HL-60 (cell line): ENCODE measurements at regions not wholly inside any gene's neighbourhood (a gene's known extent, or its start where the extent isn't known, plus 50 kb on each side); places are given as distances from the start of the nearest gene placed in this dataset.

Source experiments
- DNase-seq, 2 experiments: peaks; one replicate each; pipeline ENCODE4 v3.0.0-alpha.2; 2010 to 2020; ENCODE audit warnings: low read depth in 1 of 2, low spot score in 1 of 2
- H3K27ac ChIP-seq: fragments of 250-450 bp; sonication (Bioruptor Pico); replicated peaks from 2 replicates; pipeline ENCODE4 v1.5.1; 2020; ENCODE audit warnings: mild to moderate bottlenecking, moderate library complexity
- H3K27me3 ChIP-seq: fragments of 250-450 bp; sonication (Bioruptor Pico); 2 replicates; pipeline ENCODE4 v1.5.1; 2021; ENCODE audit warnings: mild to moderate bottlenecking, moderate library complexity; ENCODE audit not compliant: insufficient read depth, poor library complexity, severe bottlenecking
- H3K4me3 ChIP-seq: replicated peaks from 2 replicates; pipeline ENCODE4 v1.5.1; 2011; ENCODE audit warnings: mild to moderate bottlenecking, control low read depth, low read length; ENCODE audit not compliant: insufficient read depth
- GABPA ChIP-seq: IDR thresholded peaks from 2 replicates; pipeline ENCODE4 v1.6.1; 2012; ENCODE audit warnings: low read depth
- POLR2AphosphoS5 ChIP-seq: IDR thresholded peaks from 2 replicates; pipeline ENCODE4 v1.6.1; 2012; ENCODE audit warnings: low read depth
- SPI1 ChIP-seq: IDR thresholded peaks from 2 replicates; pipeline ENCODE4 v1.6.1; 2012; ENCODE audit warnings: low read depth, mild to moderate bottlenecking, borderline replicate concordance
- TF ChIP-seq, protein P1 (sequence below): IDR thresholded peaks from one replicate; pipeline ENCODE4 v1.5.1; 2011; ENCODE audit warnings: low read length, control low read depth, inconsistent platforms; ENCODE audit not compliant: insufficient read depth
- TF ChIP-seq, protein P2 (sequence below): IDR thresholded peaks from 2 replicates; pipeline ENCODE4 v1.6.1; 2012; ENCODE audit warnings: low read depth; ENCODE audit not compliant: insufficient replicate concordance

DNA sequence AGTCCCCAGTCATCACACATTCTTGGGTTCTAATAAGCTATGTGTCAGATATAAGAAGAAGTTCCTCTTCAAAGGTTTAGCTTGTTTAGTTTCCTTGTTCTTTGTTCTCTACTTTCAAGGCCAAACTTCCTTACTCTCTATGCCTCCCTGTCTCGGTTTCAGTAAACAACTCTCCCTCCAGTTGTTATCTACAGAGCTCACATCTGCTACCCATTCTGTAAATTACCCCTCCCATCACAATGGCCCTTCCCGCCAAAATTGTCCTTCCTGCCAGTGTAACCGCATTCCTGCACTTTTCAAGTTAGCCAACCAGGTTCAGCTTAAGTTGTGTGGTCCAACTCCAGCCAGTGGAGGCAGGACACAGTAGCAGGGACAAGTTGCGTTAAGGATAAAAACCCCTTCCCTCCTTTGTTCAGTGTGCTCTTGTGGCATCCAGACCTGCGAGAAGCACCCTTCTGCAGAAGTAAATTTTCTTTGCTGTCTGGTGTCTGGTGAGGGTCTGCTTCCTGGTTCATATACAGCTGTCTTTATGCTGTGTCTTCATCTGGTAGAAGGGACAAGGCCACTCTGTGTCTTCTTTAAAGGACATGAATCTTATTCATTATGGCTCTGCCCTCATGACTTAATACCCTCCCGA is 342.1 kb upstream of the GRM7 start:
- no peak for DNase-seq
- no peak for TF ChIP-seq GABPA
- TF ChIP-seq, protein P1, sequence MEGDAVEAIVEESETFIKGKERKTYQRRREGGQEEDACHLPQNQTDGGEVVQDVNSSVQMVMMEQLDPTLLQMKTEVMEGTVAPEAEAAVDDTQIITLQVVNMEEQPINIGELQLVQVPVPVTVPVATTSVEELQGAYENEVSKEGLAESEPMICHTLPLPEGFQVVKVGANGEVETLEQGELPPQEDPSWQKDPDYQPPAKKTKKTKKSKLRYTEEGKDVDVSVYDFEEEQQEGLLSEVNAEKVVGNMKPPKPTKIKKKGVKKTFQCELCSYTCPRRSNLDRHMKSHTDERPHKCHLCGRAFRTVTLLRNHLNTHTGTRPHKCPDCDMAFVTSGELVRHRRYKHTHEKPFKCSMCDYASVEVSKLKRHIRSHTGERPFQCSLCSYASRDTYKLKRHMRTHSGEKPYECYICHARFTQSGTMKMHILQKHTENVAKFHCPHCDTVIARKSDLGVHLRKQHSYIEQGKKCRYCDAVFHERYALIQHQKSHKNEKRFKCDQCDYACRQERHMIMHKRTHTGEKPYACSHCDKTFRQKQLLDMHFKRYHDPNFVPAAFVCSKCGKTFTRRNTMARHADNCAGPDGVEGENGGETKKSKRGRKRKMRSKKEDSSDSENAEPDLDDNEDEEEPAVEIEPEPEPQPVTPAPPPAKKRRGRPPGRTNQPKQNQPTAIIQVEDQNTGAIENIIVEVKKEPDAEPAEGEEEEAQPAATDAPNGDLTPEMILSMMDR, result no peak

DNA sequence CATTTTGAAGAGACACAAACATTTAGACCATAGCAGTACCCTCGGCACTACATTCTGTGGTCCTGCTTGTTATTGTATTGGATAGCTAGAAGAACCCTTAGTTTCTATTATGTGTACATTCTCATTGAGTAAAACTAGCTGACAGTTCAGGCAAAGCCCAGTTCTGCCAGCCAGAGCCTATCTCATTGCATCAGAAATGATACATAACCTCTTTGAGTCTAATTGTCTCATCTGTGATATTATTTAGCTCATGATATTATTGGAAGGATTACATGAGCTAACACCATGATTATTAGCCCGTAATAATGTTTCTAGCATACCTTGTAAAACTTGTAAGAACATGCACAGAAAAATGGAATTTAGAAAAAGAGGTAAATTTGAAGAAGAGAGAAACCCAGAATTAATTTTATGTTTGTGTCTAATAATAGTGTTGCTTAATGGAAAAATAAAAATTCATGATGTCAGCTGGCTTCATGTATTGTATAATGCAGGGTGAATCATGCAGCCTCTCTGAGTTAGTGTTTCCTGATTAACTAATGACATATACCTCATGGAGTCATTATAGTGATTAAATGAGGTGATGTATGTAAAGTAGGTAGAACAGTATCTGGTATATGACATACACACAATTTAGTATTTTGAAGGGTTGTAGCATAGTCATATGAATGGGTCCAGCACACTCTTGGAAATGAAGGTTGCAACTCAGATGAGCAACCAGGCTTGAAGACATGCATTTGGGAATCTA is 339.4 kb upstream of the GRM7 start:
- H3K27me3 ChIP-seq, result no peaks in the 10 kb centered on the region
- DNase-seq, result no peak
- TF ChIP-seq SPI1, result no peak
- TF ChIP-seq, protein P1, result no peak
- TF ChIP-seq, protein P2, sequence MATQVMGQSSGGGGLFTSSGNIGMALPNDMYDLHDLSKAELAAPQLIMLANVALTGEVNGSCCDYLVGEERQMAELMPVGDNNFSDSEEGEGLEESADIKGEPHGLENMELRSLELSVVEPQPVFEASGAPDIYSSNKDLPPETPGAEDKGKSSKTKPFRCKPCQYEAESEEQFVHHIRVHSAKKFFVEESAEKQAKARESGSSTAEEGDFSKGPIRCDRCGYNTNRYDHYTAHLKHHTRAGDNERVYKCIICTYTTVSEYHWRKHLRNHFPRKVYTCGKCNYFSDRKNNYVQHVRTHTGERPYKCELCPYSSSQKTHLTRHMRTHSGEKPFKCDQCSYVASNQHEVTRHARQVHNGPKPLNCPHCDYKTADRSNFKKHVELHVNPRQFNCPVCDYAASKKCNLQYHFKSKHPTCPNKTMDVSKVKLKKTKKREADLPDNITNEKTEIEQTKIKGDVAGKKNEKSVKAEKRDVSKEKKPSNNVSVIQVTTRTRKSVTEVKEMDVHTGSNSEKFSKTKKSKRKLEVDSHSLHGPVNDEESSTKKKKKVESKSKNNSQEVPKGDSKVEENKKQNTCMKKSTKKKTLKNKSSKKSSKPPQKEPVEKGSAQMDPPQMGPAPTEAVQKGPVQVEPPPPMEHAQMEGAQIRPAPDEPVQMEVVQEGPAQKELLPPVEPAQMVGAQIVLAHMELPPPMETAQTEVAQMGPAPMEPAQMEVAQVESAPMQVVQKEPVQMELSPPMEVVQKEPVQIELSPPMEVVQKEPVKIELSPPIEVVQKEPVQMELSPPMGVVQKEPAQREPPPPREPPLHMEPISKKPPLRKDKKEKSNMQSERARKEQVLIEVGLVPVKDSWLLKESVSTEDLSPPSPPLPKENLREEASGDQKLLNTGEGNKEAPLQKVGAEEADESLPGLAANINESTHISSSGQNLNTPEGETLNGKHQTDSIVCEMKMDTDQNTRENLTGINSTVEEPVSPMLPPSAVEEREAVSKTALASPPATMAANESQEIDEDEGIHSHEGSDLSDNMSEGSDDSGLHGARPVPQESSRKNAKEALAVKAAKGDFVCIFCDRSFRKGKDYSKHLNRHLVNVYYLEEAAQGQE, result no peak
- no peak for TF ChIP-seq POLR2AphosphoS5
- TF ChIP-seq GABPA, result no peak
- H3K4me3 ChIP-seq, result no peak overlapping the region
- no peak overlapping the region for H3K27ac ChIP-seq

More for the DNA sequence above, 342.1 kb upstream of the GRM7 start:
- H3K27ac ChIP-seq, result no peak overlapping the region
- H3K4me3 ChIP-seq, result no peak overlapping the region
- no peaks in the 10 kb centered on the region for H3K27me3 ChIP-seq

DNA sequence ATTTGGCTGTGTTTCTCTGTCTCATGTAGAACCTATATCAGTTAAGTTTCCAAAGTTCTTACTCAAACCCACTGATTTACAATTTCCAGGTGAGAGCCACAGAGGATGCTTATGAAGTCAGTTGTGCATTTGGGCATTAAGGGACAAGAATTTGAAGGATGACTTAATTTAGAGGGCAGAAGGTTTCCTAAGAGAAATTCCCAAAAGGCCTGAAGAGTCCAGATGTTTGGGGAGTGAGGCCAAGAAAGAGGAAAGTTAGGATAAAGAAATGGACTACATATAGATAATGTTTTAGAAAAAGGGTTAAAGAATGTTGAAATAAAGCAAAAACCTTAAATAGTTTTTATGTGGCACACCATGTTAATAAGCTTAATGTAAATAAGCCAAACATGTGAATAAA is 338.7 kb upstream of the GRM7 start:
- H3K27ac ChIP-seq, result no peak overlapping the region
- no peaks in the 10 kb centered on the region for H3K27me3 ChIP-seq
- TF ChIP-seq, protein P2, result no peak
- no peak for TF ChIP-seq GABPA
- TF ChIP-seq SPI1, result no peak
- TF ChIP-seq POLR2AphosphoS5, result no peak
- TF ChIP-seq, protein P1, result no peak
- no peak overlapping the region for H3K4me3 ChIP-seq
- DNase-seq, result no peak
